ENCODE measurements at regions not wholly inside any gene's neighbourhood (a gene's known extent, or its start where the extent isn't known, plus 50 kb on each side); places are given as distances from the start of the nearest gene placed in this dataset.

DNA sequence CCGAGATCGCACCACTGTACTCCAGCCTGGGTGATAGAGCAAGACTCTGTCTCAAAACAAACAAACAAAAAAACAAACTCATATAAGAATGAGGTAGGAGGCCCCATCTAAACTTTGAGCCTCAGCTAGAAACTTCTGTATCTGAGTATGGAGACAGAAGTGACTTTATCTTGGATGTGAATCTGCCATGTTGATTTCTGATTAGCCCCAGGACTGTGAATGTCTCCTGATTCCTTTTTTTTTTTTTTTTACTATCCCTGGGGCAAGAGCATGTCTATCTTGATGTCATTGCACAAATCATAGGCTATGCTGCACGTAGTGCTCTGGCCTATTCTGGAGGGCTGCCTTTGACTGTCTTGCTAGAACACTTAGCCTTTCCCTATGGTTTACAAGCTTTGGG lies 211.0 kb downstream of the PTPRU start:
- H3K27me3 ChIP-seq (ENCODE audit: control insufficient read depth in 2 of 2, insufficient read depth in 1 of 2, low read length in 1 of 2), result peaks cover 0 to 5% of the 10 kb centered on the region in 2 donors
- 93% methylated on average over 3 of the region's 3 CpGs for WGBS
- no peak overlapping the region for H3K4me3 ChIP-seq (ENCODE audit: low read length in 2 of 2)
- no peaks in the 10 kb centered on the region for H3K4me1 ChIP-seq (ENCODE audit: control insufficient read depth in 2 of 2, insufficient read depth in 2 of 2, low read length in 2 of 2)
- no peak overlapping the region for H3K27ac ChIP-seq (ENCODE audit: low read depth in 1 of 2, low read length in 1 of 2)
- no peak for DNase-seq (ENCODE audit: low read depth in 6 of 9, low spot score in 9 of 9)
- H3K9me3 ChIP-seq (ENCODE audit: control insufficient read depth in 2 of 2, insufficient read depth in 1 of 2, low read length in 1 of 2), result no peaks in the 10 kb centered on the region
- H3K36me3 ChIP-seq (ENCODE audit: control insufficient read depth in 2 of 2, insufficient read depth in 2 of 2, low read length in 1 of 2), result no peaks in the 10 kb centered on the region

DNA sequence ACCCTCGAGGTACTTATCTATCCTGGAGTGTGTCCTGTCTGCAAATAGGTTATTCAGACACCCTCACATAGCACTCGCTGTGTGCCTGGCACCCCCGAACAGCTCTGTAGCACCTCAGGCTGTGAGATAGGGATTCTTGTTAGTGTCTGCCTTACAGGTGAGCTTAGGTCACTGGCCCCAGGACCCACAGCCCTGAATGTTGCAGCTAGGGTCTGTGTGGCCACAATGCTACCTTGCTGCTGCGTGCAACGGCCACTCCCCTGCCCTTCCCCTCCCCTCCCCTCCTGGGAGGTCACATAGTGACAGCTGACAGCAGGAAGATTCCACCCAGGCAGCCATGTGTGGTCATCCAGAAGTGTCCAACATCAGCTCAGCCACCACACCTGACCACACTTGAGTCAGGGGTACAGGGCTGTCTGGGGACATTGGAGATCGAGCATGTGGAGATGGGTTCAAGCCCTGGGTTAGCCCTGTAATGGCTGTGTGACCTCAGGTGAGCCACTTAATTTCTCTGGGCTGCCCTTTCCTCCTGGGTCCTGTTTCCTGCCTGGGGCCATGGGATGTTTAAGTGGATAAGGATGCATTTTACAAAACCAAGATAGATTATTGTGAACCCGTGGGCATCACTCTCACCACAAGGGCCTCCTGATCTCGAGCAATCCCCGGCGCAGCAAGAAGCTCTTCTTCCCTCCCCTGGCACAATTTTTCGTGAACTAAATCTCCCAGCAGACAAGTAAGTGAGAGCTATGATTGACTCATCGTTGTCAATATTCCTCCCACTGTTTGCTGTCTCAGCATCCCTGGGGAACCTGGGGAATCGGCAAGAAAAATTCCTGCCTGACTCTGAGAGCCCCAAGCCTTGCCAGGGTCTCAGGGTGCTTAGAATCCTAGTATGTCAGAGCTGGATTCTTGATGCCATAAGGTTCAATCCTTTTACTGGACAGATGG lies 208.7 kb downstream of the PTPRU start:
- Histone ChIP-seq H3K9me3 (ENCODE audit: control insufficient read depth in 2 of 2, insufficient read depth in 1 of 2, low read length in 1 of 2) (no peaks in the 10 kb centered on the region), H3K27ac (ENCODE audit: low read depth in 1 of 2, low read length in 1 of 2) (no peak overlapping the region), H3K4me1 (ENCODE audit: control insufficient read depth in 2 of 2, insufficient read depth in 2 of 2, low read length in 2 of 2) (no peaks in the 10 kb centered on the region), H3K36me3 (ENCODE audit: control insufficient read depth in 2 of 2, insufficient read depth in 2 of 2, low read length in 1 of 2) (no peaks in the 10 kb centered on the region), H3K4me3 (ENCODE audit: low read length in 2 of 2) (no peak overlapping the region), H3K27me3 (ENCODE audit: control insufficient read depth in 2 of 2, insufficient read depth in 1 of 2, low read length in 1 of 2) (peaks cover 0 to 10% of the 10 kb centered on the region in 2 donors)
- 86% methylated on average over 13 of the region's 13 CpGs for WGBS
- no peak for DNase-seq (ENCODE audit: low read depth in 6 of 9, low spot score in 9 of 9)

DNA sequence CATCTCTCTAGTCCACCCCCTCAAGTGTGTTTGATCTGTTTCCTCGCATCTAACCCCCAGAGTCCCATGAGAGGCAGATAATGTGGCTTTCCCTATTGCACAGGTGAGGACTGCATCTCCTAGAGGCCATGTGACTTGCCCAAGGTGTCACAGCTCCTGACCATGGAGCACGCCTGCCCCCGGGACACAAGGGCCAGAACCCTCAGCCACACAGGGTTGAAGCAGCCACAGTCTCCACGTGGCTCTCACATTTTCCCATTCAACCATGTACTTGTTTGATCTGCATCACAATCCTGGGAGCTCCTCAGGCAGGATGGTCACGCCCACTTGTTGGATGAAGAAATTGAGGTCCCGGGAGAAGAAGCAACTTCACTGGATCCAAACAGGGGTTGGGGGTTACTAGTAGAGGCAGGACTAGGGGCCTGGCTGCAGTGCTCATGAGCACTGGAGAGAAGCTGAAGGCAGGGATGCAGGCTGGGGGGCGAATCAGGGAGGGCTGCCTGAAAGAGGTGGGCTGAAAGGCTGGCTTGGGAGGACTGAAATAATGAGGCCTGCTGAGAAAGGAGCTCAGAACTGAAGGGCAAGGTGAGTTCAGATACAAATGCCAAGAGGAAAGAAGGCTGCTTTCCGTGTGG lies 207.9 kb downstream of the PTPRU start:
- H3K4me3 ChIP-seq (ENCODE audit: low read length in 2 of 2), result no peak overlapping the region
- no peaks in the 10 kb centered on the region for H3K4me1 ChIP-seq (ENCODE audit: control insufficient read depth in 2 of 2, insufficient read depth in 2 of 2, low read length in 2 of 2)
- no peak overlapping the region for H3K27ac ChIP-seq (ENCODE audit: low read depth in 1 of 2, low read length in 1 of 2)
- 82% methylated on average over 8 of the region's 8 CpGs for WGBS
- peaks cover 0 to 14% of the 10 kb centered on the region in 2 donors for H3K27me3 ChIP-seq (ENCODE audit: control insufficient read depth in 2 of 2, insufficient read depth in 1 of 2, low read length in 1 of 2)
- H3K9me3 ChIP-seq (ENCODE audit: control insufficient read depth in 2 of 2, insufficient read depth in 1 of 2, low read length in 1 of 2), result no peaks in the 10 kb centered on the region
- no peaks in the 10 kb centered on the region for H3K36me3 ChIP-seq (ENCODE audit: control insufficient read depth in 2 of 2, insufficient read depth in 2 of 2, low read length in 1 of 2)
- no peak for DNase-seq (ENCODE audit: low read depth in 6 of 9, low spot score in 9 of 9)

GRCh38 chr1:29441916-29442668 lies 205.8 kb downstream of the PTPRU start:
- H3K4me1 ChIP-seq (ENCODE audit: control insufficient read depth in 2 of 2, insufficient read depth in 2 of 2, low read length in 2 of 2), result no peaks in the 10 kb centered on the region
- 85% methylated on average over 10 of the region's 10 CpGs for WGBS

DNA sequence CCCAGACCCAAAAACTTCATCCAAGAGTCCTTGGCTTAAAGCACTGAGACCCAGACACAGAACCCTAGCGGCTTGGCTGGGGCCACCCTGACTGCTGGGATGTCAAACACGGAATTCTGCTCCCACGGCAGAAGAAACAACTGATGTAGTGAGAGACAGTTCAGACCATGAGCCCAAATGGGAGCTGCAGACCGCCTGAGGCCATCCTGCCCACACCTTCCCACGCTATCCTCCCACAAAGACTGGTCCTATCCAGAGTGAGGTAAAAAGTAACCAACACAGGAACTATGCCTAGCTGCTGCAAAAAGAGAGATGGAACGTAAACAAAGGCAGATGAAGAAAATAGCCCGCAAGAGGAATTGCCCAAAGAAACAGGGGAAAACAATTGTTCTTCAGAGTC lies 203.3 kb downstream of the PTPRU start:
- no peak overlapping the region for H3K27ac ChIP-seq (ENCODE audit: low read depth in 1 of 2, low read length in 1 of 2)
- H3K9me3 ChIP-seq (ENCODE audit: control insufficient read depth in 2 of 2, insufficient read depth in 1 of 2, low read length in 1 of 2), result no peaks in the 10 kb centered on the region
- no peak for DNase-seq (ENCODE audit: low read depth in 6 of 9, low spot score in 9 of 9)
- H3K36me3 ChIP-seq (ENCODE audit: control insufficient read depth in 2 of 2, insufficient read depth in 2 of 2, low read length in 1 of 2), result no peaks in the 10 kb centered on the region
- H3K4me1 ChIP-seq (ENCODE audit: control insufficient read depth in 2 of 2, insufficient read depth in 2 of 2, low read length in 2 of 2), result no peaks in the 10 kb centered on the region
- no peak overlapping the region for H3K4me3 ChIP-seq (ENCODE audit: low read length in 2 of 2)
- 76% methylated on average over 7 of the region's 7 CpGs for WGBS
- peaks cover 0 to 14% of the 10 kb centered on the region in 2 donors for H3K27me3 ChIP-seq (ENCODE audit: control insufficient read depth in 2 of 2, insufficient read depth in 1 of 2, low read length in 1 of 2)

More at GRCh38 chr1:29441916-29442668, 205.8 kb downstream of the PTPRU start:
- Histone ChIP-seq H3K27ac (ENCODE audit: low read depth in 1 of 2, low read length in 1 of 2) (no peak overlapping the region), H3K4me3 (ENCODE audit: low read length in 2 of 2) (no peak overlapping the region), H3K27me3 (ENCODE audit: control insufficient read depth in 2 of 2, insufficient read depth in 1 of 2, low read length in 1 of 2) (peaks cover 0 to 14% of the 10 kb centered on the region in 2 donors), H3K36me3 (ENCODE audit: control insufficient read depth in 2 of 2, insufficient read depth in 2 of 2, low read length in 1 of 2) (no peaks in the 10 kb centered on the region), H3K9me3 (ENCODE audit: control insufficient read depth in 2 of 2, insufficient read depth in 1 of 2, low read length in 1 of 2) (no peaks in the 10 kb centered on the region)
- no peak for DNase-seq (ENCODE audit: low read depth in 6 of 9, low spot score in 9 of 9)

DNA sequence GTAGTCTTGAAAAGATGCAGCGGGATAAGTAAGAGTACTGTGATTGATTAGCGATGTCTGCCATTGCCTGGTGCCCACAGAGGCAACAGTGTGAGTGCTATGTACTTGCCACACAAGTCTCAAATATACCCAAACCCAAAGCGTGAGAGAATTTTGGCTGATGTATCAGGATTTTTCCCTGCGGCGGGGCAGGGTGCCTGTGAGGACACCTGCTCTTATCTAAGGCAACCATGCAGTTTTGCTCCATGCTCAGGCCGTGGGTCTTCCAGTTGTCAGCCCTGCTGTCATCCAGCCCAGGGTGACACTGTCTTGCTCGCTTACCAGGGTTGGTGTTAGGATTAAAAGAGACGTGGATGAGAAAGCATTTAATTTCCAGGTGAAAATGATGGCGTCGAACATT lies 202.7 kb downstream of the PTPRU start:
- Histone ChIP-seq H3K9me3 (ENCODE audit: control insufficient read depth in 2 of 2, insufficient read depth in 1 of 2, low read length in 1 of 2) (no peaks in the 10 kb centered on the region), H3K36me3 (ENCODE audit: control insufficient read depth in 2 of 2, insufficient read depth in 2 of 2, low read length in 1 of 2) (no peaks in the 10 kb centered on the region), H3K4me3 (ENCODE audit: low read length in 2 of 2) (no peak overlapping the region), H3K4me1 (ENCODE audit: control insufficient read depth in 2 of 2, insufficient read depth in 2 of 2, low read length in 2 of 2) (no peaks in the 10 kb centered on the region), H3K27me3 (ENCODE audit: control insufficient read depth in 2 of 2, insufficient read depth in 1 of 2, low read length in 1 of 2) (peaks cover 0 to 12% of the 10 kb centered on the region in 2 donors), H3K27ac (ENCODE audit: low read depth in 1 of 2, low read length in 1 of 2) (no peak overlapping the region)
- 95% methylated on average over 10 of the region's 10 CpGs for WGBS
- no peak for DNase-seq (ENCODE audit: low read depth in 6 of 9, low spot score in 9 of 9)

DNA sequence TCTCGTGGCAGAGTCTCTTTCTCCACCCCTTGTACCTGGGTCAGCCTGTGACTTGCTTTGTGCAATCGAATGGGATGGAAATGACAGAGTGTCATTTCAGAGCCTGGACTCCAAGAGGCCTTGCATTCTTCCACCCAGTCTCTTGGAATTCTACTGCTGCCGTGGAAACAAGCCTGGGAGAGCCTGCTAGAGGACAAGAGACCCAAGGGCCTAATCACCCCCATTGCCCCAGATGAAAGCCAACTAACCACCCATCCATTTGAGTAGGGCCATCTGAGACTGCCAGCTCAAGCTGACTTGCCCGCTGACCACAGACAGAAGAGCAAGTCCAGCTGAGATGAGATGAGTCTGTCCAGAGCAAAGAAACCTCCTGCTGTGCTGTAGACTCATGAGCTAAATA lies 201.6 kb downstream of the PTPRU start:
- DNase-seq (ENCODE audit: low read depth in 6 of 9, low spot score in 9 of 9), result no peak
- H3K27ac ChIP-seq (ENCODE audit: low read depth in 1 of 2, low read length in 1 of 2), result no peak overlapping the region
- H3K27me3 ChIP-seq (ENCODE audit: control insufficient read depth in 2 of 2, insufficient read depth in 1 of 2, low read length in 1 of 2), result peaks cover 0 to 9% of the 10 kb centered on the region in 2 donors
- H3K4me3 ChIP-seq (ENCODE audit: low read length in 2 of 2), result no peak overlapping the region
- no peaks in the 10 kb centered on the region for H3K4me1 ChIP-seq (ENCODE audit: control insufficient read depth in 2 of 2, insufficient read depth in 2 of 2, low read length in 2 of 2)
- no peaks in the 10 kb centered on the region for H3K36me3 ChIP-seq (ENCODE audit: control insufficient read depth in 2 of 2, insufficient read depth in 2 of 2, low read length in 1 of 2)
- 84% methylated on average over 4 of the region's 4 CpGs for WGBS
- no peaks in the 10 kb centered on the region for H3K9me3 ChIP-seq (ENCODE audit: control insufficient read depth in 2 of 2, insufficient read depth in 1 of 2, low read length in 1 of 2)

- Histone ChIP-seq H3K27ac (ENCODE audit: low read depth in 1 of 2, low read length in 1 of 2) (no peak overlapping the region), H3K36me3 (ENCODE audit: control insufficient read depth in 2 of 2, insufficient read depth in 2 of 2, low read length in 1 of 2) (no peaks in the 10 kb centered on the region), H3K4me3 (ENCODE audit: low read length in 2 of 2) (no peak overlapping the region), H3K4me1 (ENCODE audit: control insufficient read depth in 2 of 2, insufficient read depth in 2 of 2, low read length in 2 of 2) (no peaks in the 10 kb centered on the region), H3K9me3 (ENCODE audit: control insufficient read depth in 2 of 2, insufficient read depth in 1 of 2, low read length in 1 of 2) (no peaks in the 10 kb centered on the region), H3K27me3 (ENCODE audit: control insufficient read depth in 2 of 2, insufficient read depth in 1 of 2, low read length in 1 of 2) (peaks cover 0 to 3% of the 10 kb centered on the region in 2 donors)
- WGBS, result 72% methylated on average over 4 of the region's 4 CpGs
- DNase-seq (ENCODE audit: low read depth in 6 of 9, low spot score in 9 of 9), result no peak
Measured at GRCh38 chr1:29436181-29436785, 200.0 kb downstream of the PTPRU start.
